ENCODE measurements at regions not wholly inside any gene's neighbourhood (a gene's known extent, or its start where the extent isn't known, plus 50 kb on each side); places are given as distances from the start of the nearest gene placed in this dataset.

DNA sequence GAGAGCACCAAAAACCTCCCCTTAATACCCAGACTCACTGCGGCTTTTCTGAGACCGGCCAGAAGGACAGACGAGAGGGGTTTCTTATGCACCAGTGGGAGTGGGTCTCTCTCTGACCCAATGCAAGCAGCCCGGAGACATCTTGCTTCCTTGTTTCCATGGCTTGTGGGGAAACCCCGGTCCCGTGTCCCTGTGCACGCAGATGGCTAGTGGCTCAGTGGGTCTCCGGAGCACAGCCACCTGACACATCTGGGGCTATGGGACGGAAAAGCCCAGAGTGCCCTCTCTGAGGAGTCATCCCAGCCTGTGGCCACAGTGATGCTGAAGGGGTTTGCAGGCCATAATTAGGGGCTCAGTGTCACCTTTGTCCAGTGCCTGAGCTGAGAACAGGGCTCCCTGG is 197.6 kb downstream of the PHETA1 start:
- H3K36me3 ChIP-seq (ENCODE audit: insufficient read depth, low read length), result no peaks in the 10 kb centered on the region
- H2AFZ ChIP-seq (ENCODE audit: low read depth, low read length), result no peak overlapping the region
- no peaks in the 10 kb centered on the region for H3F3A ChIP-seq (ENCODE audit: insufficient read depth, low read length, poor library complexity, severe bottlenecking)
- H4K20me1 ChIP-seq (ENCODE audit: insufficient read depth), result no peaks in the 10 kb centered on the region
- no peak overlapping the region for H3K9ac ChIP-seq (ENCODE audit: low read length)
- H3K9me3 ChIP-seq (ENCODE audit: low read length), result no peaks in the 10 kb centered on the region
- H3K27ac ChIP-seq (ENCODE audit: low read length), result no peak overlapping the region
- H3K27me3 ChIP-seq (ENCODE audit: insufficient read depth, low read depth, low read length), result no peaks in the 10 kb centered on the region
- H3K4me3 ChIP-seq (ENCODE audit: low read length), result no peak overlapping the region
- TF ChIP-seq MXI1 (conservative IDR thresholded peaks at IDR 0.05; ENCODE audit: poor library complexity, severe bottlenecking) (no peak), EZH2 (IDR thresholded peaks at IDR 0.05; ENCODE audit: borderline replicate concordance, insufficient read depth, low read length, poor library complexity, severe bottlenecking) (no peak), RAD21 (conservative IDR thresholded peaks at IDR 0.05) (no peak), EP300 (conservative IDR thresholded peaks at IDR 0.05; ENCODE audit: poor library complexity, severe bottlenecking) (no peak), POLR2AphosphoS5 (IDR thresholded peaks at IDR 0.05) (no peak), SMC3 (conservative IDR thresholded peaks at IDR 0.05; ENCODE audit: poor library complexity) (no peak), TAF1 (IDR thresholded peaks at IDR 0.05; ENCODE audit: low read depth) (no peak), REST (IDR thresholded peaks at IDR 0.05; ENCODE audit: borderline replicate concordance) (no peak)
- TF ChIP-seq, protein P1, sequence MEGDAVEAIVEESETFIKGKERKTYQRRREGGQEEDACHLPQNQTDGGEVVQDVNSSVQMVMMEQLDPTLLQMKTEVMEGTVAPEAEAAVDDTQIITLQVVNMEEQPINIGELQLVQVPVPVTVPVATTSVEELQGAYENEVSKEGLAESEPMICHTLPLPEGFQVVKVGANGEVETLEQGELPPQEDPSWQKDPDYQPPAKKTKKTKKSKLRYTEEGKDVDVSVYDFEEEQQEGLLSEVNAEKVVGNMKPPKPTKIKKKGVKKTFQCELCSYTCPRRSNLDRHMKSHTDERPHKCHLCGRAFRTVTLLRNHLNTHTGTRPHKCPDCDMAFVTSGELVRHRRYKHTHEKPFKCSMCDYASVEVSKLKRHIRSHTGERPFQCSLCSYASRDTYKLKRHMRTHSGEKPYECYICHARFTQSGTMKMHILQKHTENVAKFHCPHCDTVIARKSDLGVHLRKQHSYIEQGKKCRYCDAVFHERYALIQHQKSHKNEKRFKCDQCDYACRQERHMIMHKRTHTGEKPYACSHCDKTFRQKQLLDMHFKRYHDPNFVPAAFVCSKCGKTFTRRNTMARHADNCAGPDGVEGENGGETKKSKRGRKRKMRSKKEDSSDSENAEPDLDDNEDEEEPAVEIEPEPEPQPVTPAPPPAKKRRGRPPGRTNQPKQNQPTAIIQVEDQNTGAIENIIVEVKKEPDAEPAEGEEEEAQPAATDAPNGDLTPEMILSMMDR (IDR thresholded peaks at IDR 0.05; ENCODE audit: poor library complexity, severe bottlenecking), result no peak
- no peaks in the 10 kb centered on the region for H3K9me2 ChIP-seq (ENCODE audit: insufficient read depth, low read length)
- H3K79me2 ChIP-seq (replicated peaks; ENCODE audit: insufficient read depth, low read length), result no peaks in the 10 kb centered on the region
- no peak overlapping the region for H3K4me2 ChIP-seq (ENCODE audit: low read length)

- no peaks in the 10 kb centered on the region for H3K79me2 ChIP-seq (replicated peaks; ENCODE audit: insufficient read depth, low read length)
- no peak overlapping the region for H3K9ac ChIP-seq (ENCODE audit: low read length)
- no peaks in the 10 kb centered on the region for H3K9me3 ChIP-seq (ENCODE audit: low read length)
- no peaks in the 10 kb centered on the region for H3K27me3 ChIP-seq (ENCODE audit: insufficient read depth, low read depth, low read length)
- no peaks in the 10 kb centered on the region for H3K36me3 ChIP-seq (ENCODE audit: insufficient read depth, low read length)
- H3K4me2 ChIP-seq (ENCODE audit: low read length), result no peak overlapping the region
- H3K27ac ChIP-seq (ENCODE audit: low read length), result no peak overlapping the region
- no peak overlapping the region for H3K4me3 ChIP-seq (ENCODE audit: low read length)
- no peaks in the 10 kb centered on the region for H3K9me2 ChIP-seq (ENCODE audit: insufficient read depth, low read length)
- no peak overlapping the region for H2AFZ ChIP-seq (ENCODE audit: low read depth, low read length)
- H4K20me1 ChIP-seq (ENCODE audit: insufficient read depth), result no peaks in the 10 kb centered on the region
- H3F3A ChIP-seq (ENCODE audit: insufficient read depth, low read length, poor library complexity, severe bottlenecking), result no peaks in the 10 kb centered on the region
- TF ChIP-seq POLR2AphosphoS5 (IDR thresholded peaks at IDR 0.05) (no peak), EZH2 (IDR thresholded peaks at IDR 0.05; ENCODE audit: borderline replicate concordance, insufficient read depth, low read length, poor library complexity, severe bottlenecking) (no peak), RAD21 (conservative IDR thresholded peaks at IDR 0.05) (no peak), SMC3 (conservative IDR thresholded peaks at IDR 0.05; ENCODE audit: poor library complexity) (no peak), MXI1 (conservative IDR thresholded peaks at IDR 0.05; ENCODE audit: poor library complexity, severe bottlenecking) (no peak), EP300 (conservative IDR thresholded peaks at IDR 0.05; ENCODE audit: poor library complexity, severe bottlenecking) (no peak), REST (IDR thresholded peaks at IDR 0.05; ENCODE audit: borderline replicate concordance) (no peak), TAF1 (IDR thresholded peaks at IDR 0.05; ENCODE audit: low read depth) (no peak)
- TF ChIP-seq, protein P1 (IDR thresholded peaks at IDR 0.05; ENCODE audit: poor library complexity, severe bottlenecking), result no peak
These were observed 198.4 kb downstream of the PHETA1 start for GRCh38 chr12:111170543-111170942.
